ENCODE measurements at regions not wholly inside any gene's neighbourhood (a gene's known extent, or its start where the extent isn't known, plus 50 kb on each side); places are given as distances from the start of the nearest gene placed in this dataset.
"Not testable (repeated sequence)": the region's sequence is repeated elsewhere in the genome, so short reads cannot be mapped to it uniquely, and the experiment has no call there.

DNA sequence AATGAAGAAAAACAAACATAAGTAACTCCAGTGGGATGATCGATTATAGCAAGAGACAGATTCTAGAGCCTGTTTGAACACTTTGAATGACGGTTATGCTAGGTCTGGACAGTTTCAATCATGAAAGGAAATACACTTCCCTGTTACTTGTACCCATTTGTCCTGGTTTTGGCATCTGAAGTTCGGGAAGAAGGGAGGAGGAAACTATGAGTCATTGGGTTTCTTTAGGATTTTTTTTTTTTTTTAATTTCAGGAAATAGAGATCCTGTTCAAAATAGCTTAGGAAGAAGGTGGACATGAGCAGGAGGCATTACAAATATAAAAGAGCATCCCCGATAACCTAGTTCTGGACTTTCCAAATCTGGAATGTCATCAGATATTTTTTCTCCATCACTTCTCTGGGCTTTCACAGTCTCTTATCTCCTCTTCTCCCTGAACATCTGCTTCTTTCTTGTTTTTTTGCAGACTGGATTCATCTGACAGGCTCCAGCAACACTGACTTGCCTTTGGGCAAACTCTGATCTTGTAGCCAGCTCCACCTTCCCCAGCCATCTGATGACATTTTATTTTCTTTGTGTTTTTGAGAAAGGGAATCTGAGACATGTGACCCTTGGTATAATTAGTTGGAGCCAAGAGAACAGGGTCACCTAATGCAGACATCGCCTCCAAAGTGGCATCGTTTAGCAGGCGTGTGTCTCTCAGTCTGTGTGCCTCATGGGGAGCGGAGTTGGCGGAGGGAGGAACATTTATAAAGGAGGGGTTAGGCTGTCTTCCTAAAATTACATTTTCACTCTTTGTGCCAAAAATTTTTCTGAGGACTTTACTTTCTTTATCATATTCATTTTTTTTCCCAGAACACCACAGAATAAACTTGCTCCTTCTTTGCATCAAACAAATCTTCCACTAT, 195.3 kb upstream of the EPHA4 start:
- DNase-seq: no peak

DNA sequence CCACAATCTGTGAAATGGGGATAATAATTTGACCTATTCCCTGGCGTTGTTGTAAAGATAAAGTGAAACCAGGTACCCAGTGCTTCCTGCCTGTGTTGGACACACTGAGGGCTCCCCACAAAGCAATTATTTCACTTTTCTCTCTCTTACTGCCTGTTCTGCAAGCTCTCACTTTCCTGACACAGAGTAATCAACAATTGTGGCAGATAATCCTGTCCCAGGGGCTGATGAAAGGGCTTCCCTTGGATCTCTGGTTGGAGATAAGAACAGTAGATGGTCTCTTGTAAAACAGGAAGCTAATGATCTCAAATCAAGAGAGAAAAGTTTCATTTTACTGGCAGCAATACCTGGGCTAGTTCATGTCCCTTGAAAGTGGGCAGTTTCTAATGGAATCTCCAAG, 190.4 kb upstream of the EPHA4 start:
- DNase-seq: no peak

DNA sequence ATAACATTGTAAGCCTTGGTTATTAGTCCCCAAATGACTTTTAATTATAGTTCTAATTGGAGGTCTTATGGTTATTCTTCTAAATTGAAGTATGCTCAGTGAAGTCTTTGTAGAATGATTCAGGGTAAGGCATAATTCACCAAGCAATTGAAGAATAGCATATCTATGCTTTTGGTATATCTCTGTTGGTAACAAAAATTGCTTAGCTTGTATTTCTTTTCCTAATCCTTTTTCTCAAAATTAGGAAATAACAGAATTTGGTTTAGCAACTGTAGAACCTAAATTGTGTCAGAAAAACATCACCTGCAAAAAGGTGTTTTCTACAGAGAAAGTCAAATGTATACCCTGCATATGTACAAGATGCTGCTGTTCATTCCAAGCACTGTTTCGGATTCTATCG, 189.2 kb upstream of the EPHA4 start:
- no peak for DNase-seq

DNA sequence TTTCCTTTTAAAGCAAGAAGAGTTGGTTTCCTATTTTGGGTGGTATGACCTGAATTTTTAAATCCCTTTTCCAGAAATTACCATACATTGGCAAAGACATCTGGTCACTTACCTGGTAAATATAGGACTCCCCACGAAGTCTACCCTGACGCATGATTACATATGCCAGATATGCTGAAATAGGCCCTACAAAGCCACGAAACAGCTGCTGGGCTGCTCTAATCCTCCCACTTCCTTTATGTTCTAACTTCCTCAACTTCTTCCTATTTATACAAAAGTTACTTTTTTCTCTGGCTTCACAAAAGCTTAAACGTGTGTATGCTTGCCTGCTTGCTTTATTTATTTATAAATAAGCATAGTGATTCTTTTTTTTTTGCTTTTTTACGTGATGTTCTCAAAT, 186.0 kb upstream of the EPHA4 start:
- no peak for DNase-seq

DNA sequence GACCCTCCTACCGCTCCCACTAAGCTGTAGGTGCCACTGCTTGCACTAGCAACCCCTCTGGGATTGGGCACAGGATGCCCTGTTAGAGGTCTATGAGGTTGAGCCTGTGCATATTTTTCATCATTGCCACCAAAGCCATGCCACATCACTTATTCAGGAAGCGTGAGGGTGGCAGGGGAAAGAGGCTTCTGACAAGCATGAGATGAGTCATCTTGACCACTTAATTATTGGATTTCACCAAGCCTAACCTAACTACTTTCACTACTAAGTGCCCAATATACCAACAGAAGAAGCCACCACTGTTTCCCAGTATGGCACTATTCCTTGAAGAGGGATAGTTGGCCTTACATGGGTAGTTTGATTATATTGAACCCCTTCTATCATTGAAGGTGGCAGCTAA, 181.3 kb upstream of the EPHA4 start:
- no peak for DNase-seq

DNA sequence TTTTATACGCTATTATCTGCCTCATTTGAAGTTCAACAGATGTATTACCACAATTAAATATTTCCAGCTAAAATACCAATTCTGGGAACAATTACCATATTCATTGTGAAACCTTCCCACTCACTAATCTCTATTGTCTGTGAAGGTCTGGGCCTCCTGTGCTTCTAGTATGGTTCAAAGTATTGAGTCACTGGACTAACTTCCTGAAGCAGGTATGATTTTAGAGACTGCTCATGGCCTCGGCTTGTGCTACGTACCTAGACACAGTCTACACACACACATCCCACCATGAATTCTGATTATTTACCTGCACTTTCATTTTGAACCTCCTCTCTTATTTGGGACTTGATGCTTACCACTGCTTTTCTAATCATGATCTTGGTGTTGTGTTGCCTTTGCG, 180.7 kb upstream of the EPHA4 start:
- DNase-seq: no peak

DNA sequence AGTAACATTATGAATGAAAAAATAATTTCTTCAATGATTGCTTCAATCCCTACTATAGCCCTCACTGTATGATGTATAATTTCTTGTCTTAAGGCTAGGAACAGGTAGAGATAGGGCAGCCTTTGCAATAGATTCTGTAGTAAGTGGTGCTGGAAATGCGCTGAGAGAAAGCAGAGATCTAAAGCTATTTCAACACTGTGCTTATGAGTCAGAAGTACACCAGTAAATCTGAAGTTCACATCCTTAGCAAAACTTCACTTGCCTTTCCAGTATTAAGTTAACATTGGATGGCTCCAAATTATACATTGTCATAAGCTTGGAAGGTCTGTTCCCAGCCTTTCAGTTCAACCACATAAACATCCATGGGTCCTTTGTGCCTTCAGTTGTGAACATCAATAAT, 178.2 kb upstream of the EPHA4 start:
- no peak for DNase-seq

DNA sequence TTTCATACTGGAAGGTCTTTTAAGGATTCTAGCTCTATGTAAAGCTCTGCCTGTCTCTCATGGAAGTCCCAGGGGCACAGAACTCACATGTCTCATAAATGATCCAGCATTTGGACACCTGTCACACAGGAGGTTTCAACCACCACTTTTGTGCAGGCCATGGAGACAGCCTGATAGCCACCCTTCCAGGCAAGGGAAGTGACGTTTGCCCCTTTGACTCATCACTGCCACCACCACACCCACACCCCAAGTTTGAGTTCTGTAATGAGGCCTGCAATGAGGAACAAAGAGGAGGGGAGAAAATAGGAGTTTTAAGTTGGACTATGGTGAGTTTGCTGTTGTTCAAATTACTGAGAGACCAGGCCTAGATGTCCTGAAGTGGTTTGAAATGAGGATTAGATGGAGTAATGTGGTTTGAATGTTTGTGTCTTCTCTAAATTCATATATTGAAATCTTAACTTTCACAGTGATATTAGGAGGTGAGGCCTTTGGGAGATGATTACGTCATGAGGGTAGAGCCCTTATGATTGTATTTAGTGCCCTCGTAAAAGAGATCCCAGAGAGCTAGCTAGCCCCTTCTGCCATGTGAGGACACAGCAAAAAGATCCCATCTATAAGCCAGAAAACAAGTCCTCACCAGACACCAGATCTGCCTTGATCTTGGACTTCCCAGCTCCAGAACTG, 175.3 kb upstream of the EPHA4 start:
- DNase-seq: no peak

DNA sequence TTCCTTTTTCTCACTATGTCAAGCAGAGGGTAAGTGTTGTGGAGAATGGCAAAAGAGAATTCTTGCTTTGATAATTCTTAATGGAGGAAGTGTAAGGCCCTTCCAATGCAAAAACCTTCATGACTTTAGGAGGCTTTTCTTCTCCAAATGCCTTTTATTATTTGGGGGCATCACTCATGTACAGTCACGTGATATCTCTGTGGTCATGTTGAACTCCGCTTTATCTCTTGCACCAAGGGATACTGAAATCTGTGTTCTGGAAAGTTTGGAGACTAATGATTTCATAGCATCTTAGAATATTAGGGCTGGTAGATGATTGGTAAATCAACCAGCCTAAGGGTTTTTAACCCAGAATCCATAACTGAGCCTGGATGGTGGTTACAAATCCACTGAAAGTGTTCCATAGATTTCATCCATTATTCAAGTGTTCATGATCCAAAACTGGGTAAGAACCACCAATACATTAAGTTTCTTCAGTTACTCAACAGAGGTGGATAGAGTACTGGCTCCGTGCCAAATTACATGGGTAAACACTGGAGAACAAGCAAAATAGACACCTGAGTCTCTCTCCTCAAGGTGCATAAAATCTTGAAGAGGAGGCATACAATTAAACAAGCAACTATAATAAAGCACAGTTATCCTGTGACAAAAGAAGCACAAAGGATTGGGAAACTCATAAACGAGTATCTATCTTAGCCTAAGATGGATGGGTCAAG, 169.6 kb upstream of the EPHA4 start:
- DNase-seq: no peak

DNA sequence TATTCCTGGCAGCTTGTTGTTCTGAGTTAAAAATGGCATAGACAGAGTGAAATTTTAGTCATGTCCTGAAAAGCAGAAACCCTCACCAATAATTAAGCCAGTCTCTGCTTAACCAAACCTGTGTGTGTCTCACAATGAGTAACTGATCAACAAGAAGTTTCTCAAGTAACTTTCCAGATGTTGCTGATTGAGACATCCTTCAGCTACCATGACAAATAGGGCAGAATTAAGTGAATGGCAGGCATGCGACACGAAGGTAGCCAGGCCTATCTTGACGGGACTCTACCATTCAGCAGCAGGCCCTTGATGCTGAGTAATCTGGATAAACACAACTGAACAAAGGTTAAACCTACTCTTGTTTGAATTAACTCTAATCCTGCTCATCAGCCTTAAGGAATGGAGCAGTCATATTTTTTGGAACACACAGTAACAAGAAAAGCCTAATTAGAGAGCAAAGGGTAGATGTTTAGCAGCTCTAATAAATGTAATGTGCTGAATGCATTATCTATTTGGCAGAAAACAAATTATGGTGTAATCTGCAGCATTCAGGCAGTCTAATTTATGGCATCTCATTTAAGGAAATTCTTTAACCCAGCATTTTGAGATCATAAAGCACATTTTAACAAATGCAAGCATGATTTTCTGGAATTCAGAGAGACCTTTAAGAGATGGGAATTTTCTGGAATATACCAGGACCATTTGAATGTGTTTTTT, 159.5 kb upstream of the EPHA4 start:
- no peak for DNase-seq

DNA sequence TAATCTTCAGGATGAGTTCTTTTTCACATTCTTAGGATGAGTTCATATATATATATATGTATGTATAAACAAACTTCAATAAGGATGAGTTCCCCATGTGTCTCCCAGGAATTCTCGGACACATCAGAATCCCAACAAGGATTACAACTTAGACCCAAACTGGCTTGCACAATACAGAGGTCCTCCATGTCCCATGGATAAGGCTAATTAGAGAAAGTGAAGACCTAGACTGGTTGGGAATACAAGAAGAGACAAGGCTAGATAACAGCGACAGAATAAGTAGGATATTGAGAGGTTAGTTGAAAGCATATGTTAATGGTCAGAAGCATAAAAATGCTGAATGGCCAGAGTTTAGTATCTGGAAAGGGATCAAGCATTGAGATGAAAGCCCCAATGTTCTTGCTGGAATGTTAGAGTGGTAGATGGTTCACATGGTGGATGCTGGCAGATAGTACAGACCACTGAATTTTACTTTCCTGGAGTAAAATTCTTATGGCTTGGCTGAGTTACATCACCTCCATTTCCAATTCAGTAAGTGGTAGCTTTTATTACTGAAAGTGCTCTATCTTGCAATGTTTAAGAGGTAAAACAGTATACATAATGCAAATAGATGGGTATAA, 154.9 kb upstream of the EPHA4 start:
- DNase-seq: no peak

DNA sequence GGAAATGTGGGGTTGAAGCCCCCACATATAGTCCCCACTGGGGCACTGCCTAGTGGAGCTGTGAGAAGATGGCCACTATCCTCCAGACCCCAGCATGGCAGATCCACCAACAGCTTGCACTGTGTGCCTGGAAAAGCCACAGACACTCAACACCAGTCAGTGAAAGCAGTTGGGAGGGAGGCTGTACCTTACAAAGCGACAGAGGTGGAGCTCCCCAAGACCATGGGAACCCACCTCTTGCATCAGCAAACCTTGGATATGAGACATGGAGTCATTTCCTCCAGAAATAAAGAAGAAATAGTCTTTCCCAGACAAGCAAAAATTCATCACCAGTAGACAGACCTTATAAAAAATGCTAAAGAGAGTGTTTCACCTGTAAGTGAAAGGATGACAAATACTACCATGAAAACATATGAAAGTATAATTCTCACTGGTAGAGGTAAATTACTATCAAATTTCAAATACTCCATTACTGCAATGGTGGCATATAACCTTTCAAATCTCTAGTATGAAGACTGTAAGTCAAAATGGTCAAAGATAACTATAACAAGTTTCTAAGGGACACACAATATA, 152.6 kb upstream of the EPHA4 start:
- no peak for DNase-seq

DNA sequence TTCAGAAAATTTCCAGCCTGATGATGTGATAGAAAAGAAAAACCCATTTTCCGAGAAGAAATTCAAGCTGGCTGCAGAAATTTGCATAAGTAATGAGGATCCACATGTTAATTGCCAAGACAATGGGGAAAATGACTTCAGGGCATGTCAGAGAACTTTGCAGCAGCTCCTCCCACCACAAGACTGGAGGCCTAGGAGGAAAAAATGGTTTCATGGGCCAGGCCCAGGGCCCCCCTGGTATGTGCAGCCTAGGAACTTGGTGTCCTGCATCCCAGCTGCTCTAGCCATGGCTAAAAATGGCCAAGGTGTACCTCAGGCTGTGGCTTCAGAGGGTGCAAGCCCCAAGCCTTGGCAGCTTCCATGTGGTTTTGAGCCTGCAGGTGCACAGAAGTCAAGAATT, 152.0 kb upstream of the EPHA4 start:
- DNase-seq: not testable (repeated sequence)

DNA sequence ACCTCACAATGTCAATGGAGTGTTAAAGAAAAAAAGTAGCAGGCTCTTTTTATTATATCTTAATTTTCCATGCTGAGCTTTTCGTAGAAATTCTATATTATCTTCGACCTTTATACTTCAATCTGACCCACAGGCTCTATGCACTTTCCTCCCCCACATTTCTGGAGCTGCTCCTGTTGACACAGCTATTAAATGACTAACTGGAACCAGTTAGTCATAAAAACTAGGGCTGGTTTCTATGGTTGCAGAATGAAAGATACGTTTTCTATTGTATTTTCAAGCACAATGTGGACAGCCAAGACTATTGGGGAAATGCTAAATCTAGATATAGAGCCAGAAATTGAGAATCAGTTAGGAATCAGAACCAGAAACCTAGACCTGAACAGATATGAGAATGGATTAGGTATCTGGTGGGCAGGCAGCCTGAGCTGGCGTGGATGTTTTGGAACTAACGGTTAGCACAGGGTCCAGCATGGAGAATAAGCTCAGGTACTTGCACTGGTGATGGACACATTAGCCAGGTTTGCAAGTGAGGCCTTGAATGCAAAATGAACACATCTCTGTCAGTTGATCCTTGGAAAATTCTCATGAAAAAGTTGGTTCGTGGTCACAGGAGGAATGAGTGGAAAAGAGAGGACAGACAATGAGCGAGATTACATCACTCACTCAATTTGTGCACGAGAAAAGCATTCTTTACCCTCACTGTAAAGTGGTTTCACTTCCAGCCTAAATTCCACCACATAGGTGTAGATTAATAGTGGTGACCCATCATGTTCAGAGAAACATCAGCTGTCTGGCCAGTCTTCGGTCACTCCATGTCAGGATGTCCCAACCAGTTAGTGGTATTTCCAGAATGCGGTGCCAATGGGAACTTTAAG, 144.6 kb upstream of the EPHA4 start:
- no peak for DNase-seq

DNA sequence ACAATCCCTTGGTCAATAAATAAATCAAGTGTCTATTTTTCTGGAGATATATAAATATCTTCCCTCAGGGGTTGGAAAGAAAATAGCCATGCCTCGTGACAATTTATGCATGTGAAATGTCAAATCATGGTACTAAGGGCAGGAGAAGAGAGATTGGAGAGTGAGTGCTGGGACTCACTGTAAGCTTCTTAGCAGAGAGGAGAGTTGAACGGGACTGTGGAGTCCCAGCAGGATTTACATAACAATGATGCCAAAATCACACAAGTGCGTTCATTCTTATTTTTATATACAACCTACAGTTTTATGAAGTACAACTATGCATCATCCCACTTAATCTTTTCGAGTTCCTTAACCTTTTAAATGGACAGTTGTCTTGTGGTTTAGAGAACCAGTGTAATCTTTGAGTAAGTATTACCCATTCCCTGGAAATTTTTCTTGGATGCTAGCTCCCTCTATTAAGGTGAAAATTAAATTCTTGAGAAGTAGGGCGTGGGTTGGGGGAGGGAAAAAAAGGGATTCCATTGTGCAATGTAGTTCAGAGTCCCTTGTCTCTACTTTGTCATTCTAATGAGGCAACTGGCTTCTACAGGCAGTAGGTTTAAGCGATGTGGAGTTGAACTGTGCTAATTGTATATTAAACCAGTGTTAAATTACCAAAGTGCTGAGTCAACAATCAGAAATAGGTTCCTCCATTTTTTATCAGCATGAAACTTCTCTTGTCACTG, 143.6 kb upstream of the EPHA4 start:
- DNase-seq: no peak

DNA sequence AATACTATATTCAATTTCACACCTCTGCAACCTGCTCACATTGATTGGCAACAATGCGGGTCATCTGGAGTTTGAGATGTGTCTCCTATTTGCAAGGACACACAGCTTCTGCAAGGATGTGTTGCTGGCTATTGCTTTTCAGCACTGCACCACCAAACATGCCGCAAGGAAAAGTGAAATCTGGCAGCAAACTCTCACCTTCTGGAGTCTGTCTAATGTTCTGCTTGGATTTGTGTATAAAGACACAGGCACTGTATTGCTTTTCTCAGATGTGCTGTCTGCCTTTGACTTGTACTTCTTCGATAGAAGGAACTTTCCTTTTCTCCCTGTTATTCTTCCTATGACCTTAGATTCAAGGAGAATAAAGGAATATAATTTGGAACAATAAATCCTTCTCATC, 138.6 kb upstream of the EPHA4 start:
- DNase-seq: no peak

DNA sequence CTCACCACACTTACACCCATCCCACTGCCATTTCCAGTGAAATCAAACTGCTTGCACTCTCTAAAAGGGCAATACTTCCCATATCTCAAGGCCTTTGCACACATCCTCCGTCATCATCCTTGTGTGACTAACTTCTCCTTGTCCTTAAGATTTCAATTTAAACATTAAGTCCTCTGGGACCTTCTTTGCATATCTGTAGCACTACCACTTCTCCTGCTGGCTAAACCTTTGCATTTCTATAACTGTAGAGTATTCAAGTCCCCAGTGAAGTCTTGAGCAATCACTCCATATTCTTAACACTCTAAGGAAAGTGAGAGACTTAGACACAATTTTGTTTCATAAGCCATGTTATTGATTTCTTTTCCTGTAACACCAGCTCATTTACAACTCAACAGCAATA, 136.8 kb upstream of the EPHA4 start:
- no peak for DNase-seq

DNA sequence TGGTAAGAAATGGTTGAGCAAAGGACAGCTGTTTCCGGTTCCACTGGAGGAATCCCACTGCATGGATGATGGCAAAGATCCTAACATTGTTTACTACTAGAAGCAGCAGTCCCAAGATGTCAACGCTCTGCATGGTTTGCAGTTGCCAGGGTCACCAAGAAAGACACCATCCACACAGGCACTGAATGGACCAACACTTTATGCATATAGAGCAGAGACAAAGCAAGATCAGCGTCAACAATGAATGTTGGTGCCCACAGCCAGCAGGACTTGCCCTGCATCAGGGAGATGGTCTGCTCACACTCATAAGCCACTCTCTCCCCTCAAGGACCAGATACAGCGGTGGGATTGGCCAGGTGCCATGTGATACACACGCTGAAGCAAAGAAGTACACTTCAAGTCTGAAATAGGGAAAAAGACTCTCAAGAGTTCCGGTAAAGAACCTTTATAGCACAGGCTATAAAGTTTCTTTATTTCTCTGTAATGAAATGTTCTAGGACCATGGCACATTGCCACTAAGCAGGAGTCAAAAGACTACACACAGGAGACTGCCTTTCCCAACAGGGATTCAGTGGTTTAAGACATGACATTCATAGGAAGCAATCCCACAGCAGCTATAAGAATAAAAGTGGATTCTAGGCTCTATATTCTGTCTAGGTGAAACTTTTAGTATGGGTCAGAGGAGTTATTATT, 133.2 kb upstream of the EPHA4 start:
- no peak for DNase-seq

DNA sequence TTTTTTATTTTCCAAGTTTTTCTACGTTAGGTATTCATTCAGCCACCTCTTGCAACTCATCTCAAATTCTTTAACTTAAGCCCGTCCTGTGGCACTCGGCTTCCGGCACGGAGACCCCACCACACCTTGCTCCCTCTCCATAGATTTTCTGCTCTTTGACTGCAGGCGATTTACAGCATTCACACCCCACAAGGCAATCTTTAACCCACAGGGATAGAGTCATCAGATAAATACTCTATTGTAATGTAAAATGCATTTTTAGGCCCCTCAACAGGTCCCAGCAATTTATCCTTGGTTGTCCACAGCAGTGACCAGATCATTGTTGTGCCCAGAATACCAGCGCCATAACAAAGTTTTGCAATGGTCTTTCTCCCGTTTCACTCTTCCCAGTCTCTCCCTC, 132.3 kb upstream of the EPHA4 start:
- DNase-seq: no peak
